ENCODE measurements at regions not wholly inside any gene's neighbourhood (a gene's known extent, or its start where the extent isn't known, plus 50 kb on each side); places are given as distances from the start of the nearest gene placed in this dataset.

DNA sequence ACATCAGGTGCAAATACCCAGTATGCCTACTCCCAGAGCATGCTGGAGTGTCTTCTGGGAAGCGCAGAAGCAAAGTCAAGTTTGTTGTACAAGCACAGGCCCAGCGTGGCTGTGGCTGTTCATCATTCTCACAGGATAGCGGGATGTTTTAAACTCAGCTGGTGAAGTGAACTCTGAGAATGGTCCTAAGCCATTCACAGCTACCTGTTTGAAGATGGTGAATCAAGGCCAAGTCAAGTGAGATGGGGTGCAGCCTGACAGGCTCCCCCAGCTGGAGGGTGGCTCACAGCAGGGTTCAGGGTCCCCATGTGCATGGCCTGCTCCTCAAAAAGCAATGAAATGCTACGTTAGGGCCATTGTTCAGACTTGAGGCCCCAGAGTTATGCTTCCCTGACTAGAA is 304.7 kb upstream of the FOXQ1 start:
- TF ChIP-seq POLR2AphosphoS5 (IDR thresholded peaks at IDR 0.05) (no peak), POLR2A (IDR thresholded peaks at IDR 0.05) (no peak)
- TF ChIP-seq, protein P1, sequence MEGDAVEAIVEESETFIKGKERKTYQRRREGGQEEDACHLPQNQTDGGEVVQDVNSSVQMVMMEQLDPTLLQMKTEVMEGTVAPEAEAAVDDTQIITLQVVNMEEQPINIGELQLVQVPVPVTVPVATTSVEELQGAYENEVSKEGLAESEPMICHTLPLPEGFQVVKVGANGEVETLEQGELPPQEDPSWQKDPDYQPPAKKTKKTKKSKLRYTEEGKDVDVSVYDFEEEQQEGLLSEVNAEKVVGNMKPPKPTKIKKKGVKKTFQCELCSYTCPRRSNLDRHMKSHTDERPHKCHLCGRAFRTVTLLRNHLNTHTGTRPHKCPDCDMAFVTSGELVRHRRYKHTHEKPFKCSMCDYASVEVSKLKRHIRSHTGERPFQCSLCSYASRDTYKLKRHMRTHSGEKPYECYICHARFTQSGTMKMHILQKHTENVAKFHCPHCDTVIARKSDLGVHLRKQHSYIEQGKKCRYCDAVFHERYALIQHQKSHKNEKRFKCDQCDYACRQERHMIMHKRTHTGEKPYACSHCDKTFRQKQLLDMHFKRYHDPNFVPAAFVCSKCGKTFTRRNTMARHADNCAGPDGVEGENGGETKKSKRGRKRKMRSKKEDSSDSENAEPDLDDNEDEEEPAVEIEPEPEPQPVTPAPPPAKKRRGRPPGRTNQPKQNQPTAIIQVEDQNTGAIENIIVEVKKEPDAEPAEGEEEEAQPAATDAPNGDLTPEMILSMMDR (IDR thresholded peaks at IDR 0.05), result no peak

All from breast epithelium (tissue), 3 donors.